ENCODE measurements at regions not wholly inside any gene's neighbourhood (a gene's known extent, or its start where the extent isn't known, plus 50 kb on each side); places are given as distances from the start of the nearest gene placed in this dataset.

- no peak for TF ChIP-seq CTCF (tag by site-specific recombination; IDR thresholded peaks at IDR 0.05)
- TF ChIP-seq ZBTB8A (tag by site-specific recombination; IDR thresholded peaks at IDR 0.05), result no peak
- TF ChIP-seq ZNF362 (tag by site-specific recombination; IDR thresholded peaks at IDR 0.05), result no peak
- no peak for TF ChIP-seq ZNF747 (tag by site-specific recombination; IDR thresholded peaks at IDR 0.05)
- TF ChIP-seq ATF2 (tag by site-specific recombination; IDR thresholded peaks at IDR 0.05; ENCODE audit: low read depth), result no peak
- no peak for TF ChIP-seq ZFP3 (tag by site-specific recombination; IDR thresholded peaks at IDR 0.05; ENCODE audit: low read depth)
- TF ChIP-seq ZBTB20 (tag by site-specific recombination; IDR thresholded peaks at IDR 0.05), result no peak
- no peak for TF ChIP-seq SCRT1 (tag by site-specific recombination; IDR thresholded peaks at IDR 0.05; ENCODE audit: borderline replicate concordance)
- TF ChIP-seq ZNF394 (tag by site-specific recombination; IDR thresholded peaks at IDR 0.05; ENCODE audit: borderline replicate concordance), result no peak
Measured at GRCh38 chr10:3914733-3915132, 129.7 kb upstream of the KLF6 start.
